HCT116 (cell line): ENCODE measurements at regions not wholly inside any gene's neighbourhood (a gene's known extent, or its start where the extent isn't known, plus 50 kb on each side); places are given as distances from the start of the nearest gene placed in this dataset.

ENCODE experiments used
- ATAC-seq: fragments of 200-7000 bp; cut with Tn5 transposase; 2 replicates; pipeline ENCODE4 v1.9.1; 2020; ENCODE audit warnings: mild to moderate bottlenecking, moderate library complexity
- BruUV-seq: library from RNA; stranded (reverse); fragments of 400-500 nt; replicated peaks from 2 replicates; lab custom pipeline; 2021; lab: Mats Ljungman, UMichigan
- CTCF ChIA-PET: fragments of 300-600 bp; sonication (Branson Sonifier 250); formaldehyde crosslinking; loops from one replicate; lab custom pipeline; 2021; ENCODE audit warnings: antibody characterized with exemption; lab: Charles Lee
- POLR2A ChIA-PET: fragments of 300-600, 350-600 bp; sonication (Branson Sonifier 250); formaldehyde crosslinking; loops from one replicate; lab custom pipeline; 2021; ENCODE audit warnings: antibody characterized with exemption; lab: Charles Lee
- RAD21 ChIA-PET, 2 experiments: fragments of 300-600 bp; sonication (Branson Sonifier 250); formaldehyde crosslinking; loops; one replicate each; lab custom pipeline; 2023; ENCODE audit warnings: low total read pairs in 2 of 2; ENCODE audit not compliant: uncharacterized antibody in 2 of 2, unreplicated experiment in 2 of 2, low non-redundant PET in 1 of 2; lab: Charles Lee
- DNase-seq: peaks from one replicate; pipeline ENCODE4 v3.0.0-alpha.2; 2010; ENCODE audit warnings: low read depth, low spot score
- H2AFZ ChIP-seq: fragments of 200-600 bp; shearing (Covaris generic), sonication (generic); 2 replicates; pipeline ENCODE4 v1.6.1; 2017; ENCODE audit warnings: low read depth, mixed run types, mixed read lengths, antibody characterized with exemption, low read length; ENCODE audit not compliant: poor library complexity, severe bottlenecking
- H3K27ac ChIP-seq: 2 replicates; pipeline ENCODE4 v1.5.1; 2012; ENCODE audit warnings: low read depth, low read length
- H3K27me3 ChIP-seq: fragments of 200-600 bp; sonication (generic); 2 replicates; pipeline ENCODE4 v1.6.1; 2016; ENCODE audit warnings: mixed run types, low read length, mixed read lengths; ENCODE audit not compliant: insufficient read depth
- H3K36me3 ChIP-seq, 2 experiments: fragments of 200-500 bp in 1 of 2; fragments of 200-600 bp in 1 of 2; sonication (Bioruptor generic) in 1 of 2; sonication (generic) in 1 of 2; 2 replicates each; pipeline versions ENCODE4 v1.5.1 to v1.6.1; 2014 to 2016; ENCODE audit warnings: low read length in 2 of 2, inconsistent platforms in 1 of 2, mixed read lengths in 1 of 2, mixed run types in 1 of 2; ENCODE audit not compliant: insufficient read depth in 2 of 2, control insufficient read depth in 1 of 2
- H3K4me1 ChIP-seq, 2 experiments: fragments of 200-600 bp in 1 of 2; sonication (generic) in 1 of 2; 2 replicates each; pipeline versions ENCODE4 v1.5.1 to v1.6.1; 2012 to 2017; ENCODE audit warnings: low read length in 2 of 2, inconsistent platforms in 1 of 2, mild to moderate bottlenecking in 1 of 2, mixed read lengths in 1 of 2, mixed run types in 1 of 2, moderate library complexity in 1 of 2; ENCODE audit not compliant: insufficient read depth in 2 of 2, control insufficient read depth in 1 of 2
- H3K4me2 ChIP-seq: fragments of 200-600 bp; sonication (generic); 2 replicates; pipeline ENCODE4 v1.6.1; 2017; ENCODE audit warnings: mixed run types, low read length, mixed read lengths
- H3K4me3 ChIP-seq, 2 experiments: fragments of 200-600 bp in 1 of 2; sonication (generic) in 1 of 2; replicated peaks in 1 of 2; 2 replicates each; pipeline ENCODE4 v1.5.1; 2011 to 2016; ENCODE audit warnings: low read length in 2 of 2, control low read depth in 1 of 2, low read depth in 1 of 2, mild to moderate bottlenecking in 1 of 2, mixed read lengths in 1 of 2, mixed run types in 1 of 2
- H3K79me2 ChIP-seq: fragments of 200-600 bp; sonication (generic); 2 replicates; pipeline ENCODE4 v1.6.1; 2017; ENCODE audit warnings: mild to moderate bottlenecking, mixed run types, low read length, moderate library complexity, mixed read lengths; ENCODE audit not compliant: insufficient read depth
- H3K9ac ChIP-seq: fragments of 200-600 bp; sonication (generic); 2 replicates; pipeline ENCODE4 v1.6.1; 2016; ENCODE audit warnings: low read length, mixed read lengths
- H3K9me2 ChIP-seq: fragments of 200-600 bp; sonication (generic), shearing (Covaris generic); 2 replicates; pipeline ENCODE4 v1.6.1; 2017; ENCODE audit warnings: mixed run types, mild to moderate bottlenecking, moderate library complexity; ENCODE audit not compliant: insufficient read depth
- H3K9me3 ChIP-seq, 2 experiments: fragments of 200-500 bp in 1 of 2; fragments of 200-600 bp in 1 of 2; sonication (Bioruptor generic) in 1 of 2; sonication (generic) in 1 of 2; 2 replicates each; pipeline ENCODE4 v1.6.1; 2014 to 2017; ENCODE audit warnings: low read length in 2 of 2, mixed read lengths in 2 of 2, inconsistent platforms in 1 of 2, low read depth in 1 of 2, mild to moderate bottlenecking in 1 of 2, mixed run types in 1 of 2, moderate library complexity in 1 of 2; ENCODE audit not compliant: control insufficient read depth in 1 of 2, insufficient read depth in 1 of 2
- H4K20me1 ChIP-seq: fragments of 200-600 bp; sonication (generic), shearing (Covaris generic); 2 replicates; pipeline ENCODE4 v1.6.1; 2017; ENCODE audit warnings: mixed run types, mild to moderate bottlenecking, moderate library complexity; ENCODE audit not compliant: insufficient read depth
- CEBPB ChIP-seq: IDR thresholded peaks from 2 replicates; pipeline ENCODE4 v1.6.1; 2012; ENCODE audit warnings: low read depth
- ELF1 ChIP-seq: IDR thresholded peaks from 2 replicates; pipeline ENCODE4 v1.6.1; 2012; ENCODE audit warnings: low read depth, borderline replicate concordance
- EZH2 ChIP-seq: fragments of 200-600 bp; sonication (generic); IDR thresholded peaks from 2 replicates; pipeline ENCODE4 v1.6.1; 2017; ENCODE audit warnings: antibody characterized with exemption, mixed run types
- FOSL1 ChIP-seq: IDR thresholded peaks from 2 replicates; pipeline ENCODE4 v1.6.1; 2012; ENCODE audit warnings: low read depth
- JUND ChIP-seq: IDR thresholded peaks from 2 replicates; pipeline ENCODE4 v1.6.1; 2012
- POLR2A ChIP-seq: IDR thresholded peaks from 2 replicates; pipeline ENCODE4 v1.7.0; 2011; ENCODE audit warnings: borderline replicate concordance; ENCODE audit not compliant: insufficient read depth, insufficient read length; ENCODE audit errors: extremely low read depth
- POLR2AphosphoS5 ChIP-seq: IDR thresholded peaks from 2 replicates; pipeline ENCODE4 v1.6.1; 2011; ENCODE audit warnings: mild to moderate bottlenecking, low read depth, low read length, moderate library complexity
- SIN3A ChIP-seq: IDR thresholded peaks from 2 replicates; pipeline ENCODE4 v1.6.1; 2012; ENCODE audit warnings: low read depth
- SP1 ChIP-seq: IDR thresholded peaks from 2 replicates; pipeline ENCODE4 v1.6.1; 2012; ENCODE audit warnings: low read depth
- SRF ChIP-seq: IDR thresholded peaks from 2 replicates; pipeline ENCODE4 v1.6.1; 2012; ENCODE audit warnings: low read depth
- YY1 ChIP-seq: IDR thresholded peaks from 2 replicates; pipeline ENCODE4 v1.6.1; 2011; ENCODE audit warnings: low read length, low read depth, moderate library complexity, mild to moderate bottlenecking; ENCODE audit not compliant: insufficient replicate concordance; ENCODE audit errors: extremely low read depth
- ZNF274 ChIP-seq: fragments of 200-500 bp; sonication (Bioruptor generic); IDR thresholded peaks from 2 replicates; pipeline ENCODE4 v1.6.1; 2014; ENCODE audit warnings: mild to moderate bottlenecking, low read depth, low read length, inconsistent platforms
- intact Hi-C: fragments of 100-400 bp; cut with micrococcal nuclease; formaldehyde crosslinking; loops from 2 replicates; pipeline ENCODE4 v1.10.0; 2022
- TF ChIP-seq, protein P1 (sequence below): IDR thresholded peaks from 2 replicates; pipeline ENCODE4 v1.6.1; 2012; ENCODE audit warnings: low read depth
- TF ChIP-seq, protein P2 (sequence below), 3 experiments: fragments of 200-600 bp in 1 of 3; sonication (generic) in 1 of 3; IDR thresholded peaks in 2 of 3; conservative IDR thresholded peaks in 1 of 3; 2 replicates each; pipeline ENCODE4 v1.5.1; 2012 to 2017; ENCODE audit warnings: low read depth in 2 of 3, low read length in 2 of 3, antibody characterized with exemption in 1 of 3, borderline replicate concordance in 1 of 3, control low read depth in 1 of 3, mild to moderate bottlenecking in 1 of 3, mixed read lengths in 1 of 3, mixed run types in 1 of 3, moderate library complexity in 1 of 3; ENCODE audit not compliant: insufficient read depth in 1 of 3
- TF ChIP-seq, protein P3 (sequence below): IDR thresholded peaks from 2 replicates; pipeline ENCODE4 v1.6.1; 2012
- TF ChIP-seq, protein P4 (sequence below): IDR thresholded peaks from 2 replicates; pipeline ENCODE4 v1.6.1; 2012

DNA sequence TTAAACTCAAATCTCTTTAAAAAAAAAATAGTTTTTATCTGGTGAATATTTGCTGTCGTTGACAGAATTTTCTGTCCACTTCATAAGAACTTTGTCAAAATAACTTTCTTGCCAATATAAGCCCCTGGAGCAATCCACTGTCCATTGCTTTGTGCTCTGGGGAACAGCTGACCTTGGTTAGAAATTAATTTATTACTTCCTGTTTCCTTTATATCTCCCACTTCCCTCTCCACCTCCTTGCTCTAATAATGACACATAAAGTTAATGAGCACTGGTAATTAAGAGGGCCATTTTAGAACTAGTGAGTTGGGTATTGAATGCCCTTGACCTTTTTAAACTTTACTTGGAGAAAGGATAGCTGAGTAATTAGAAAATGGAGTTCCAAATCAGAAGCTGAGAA is 151.3 kb upstream of the LEF1 start:
- no TSS peak for BruUV-seq
- CTCF ChIA-PET = no interaction called here
- no peak for ATAC-seq

DNA sequence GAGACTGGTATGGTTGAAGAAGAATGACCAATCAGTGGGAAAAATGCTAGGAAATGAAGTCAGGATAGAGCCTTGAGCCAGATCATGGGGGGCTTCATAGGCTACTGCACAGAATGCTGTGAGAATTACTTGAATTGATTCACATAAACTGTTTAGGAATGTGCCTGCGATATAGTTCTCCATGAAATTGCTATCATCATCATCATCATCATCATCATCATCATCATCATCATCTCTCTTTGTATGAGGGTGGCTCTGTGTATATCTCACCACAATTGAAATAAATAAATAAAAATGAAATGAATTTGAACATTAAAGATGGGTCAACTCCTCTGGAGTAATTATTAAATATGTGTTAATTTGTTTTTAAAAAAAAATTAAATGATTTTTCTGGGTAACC is 148.6 kb upstream of the LEF1 start:
- ATAC-seq (no peak), DNase-seq (no peak)
- Histone ChIP-seq H3K9me3 (no peaks in the 10 kb centered on the region), H4K20me1 (no peaks in the 10 kb centered on the region), H3K4me1 (no peaks in the 10 kb centered on the region), H3K27ac (no peak overlapping the region), H3K4me3 (no peak overlapping the region), H3K27me3 (no peaks in the 10 kb centered on the region), H3K9ac (no peak overlapping the region), H3K4me2 (no peak overlapping the region), H2AFZ (no peak overlapping the region), H3K36me3 (no peaks in the 10 kb centered on the region), H3K79me2 (no peaks in the 10 kb centered on the region), H3K9me2 (no peaks in the 10 kb centered on the region)
- intact Hi-C loops = no loop called here
- ChIA-PET CTCF (no interaction called here), RAD21 (no interaction called here), POLR2A (no interaction called here)
- no TSS peak for BruUV-seq
- TF ChIP-seq SRF = no peak
- TF ChIP-seq SP1 = no peak
- TF ChIP-seq JUND = no peak
- TF ChIP-seq, protein P1, sequence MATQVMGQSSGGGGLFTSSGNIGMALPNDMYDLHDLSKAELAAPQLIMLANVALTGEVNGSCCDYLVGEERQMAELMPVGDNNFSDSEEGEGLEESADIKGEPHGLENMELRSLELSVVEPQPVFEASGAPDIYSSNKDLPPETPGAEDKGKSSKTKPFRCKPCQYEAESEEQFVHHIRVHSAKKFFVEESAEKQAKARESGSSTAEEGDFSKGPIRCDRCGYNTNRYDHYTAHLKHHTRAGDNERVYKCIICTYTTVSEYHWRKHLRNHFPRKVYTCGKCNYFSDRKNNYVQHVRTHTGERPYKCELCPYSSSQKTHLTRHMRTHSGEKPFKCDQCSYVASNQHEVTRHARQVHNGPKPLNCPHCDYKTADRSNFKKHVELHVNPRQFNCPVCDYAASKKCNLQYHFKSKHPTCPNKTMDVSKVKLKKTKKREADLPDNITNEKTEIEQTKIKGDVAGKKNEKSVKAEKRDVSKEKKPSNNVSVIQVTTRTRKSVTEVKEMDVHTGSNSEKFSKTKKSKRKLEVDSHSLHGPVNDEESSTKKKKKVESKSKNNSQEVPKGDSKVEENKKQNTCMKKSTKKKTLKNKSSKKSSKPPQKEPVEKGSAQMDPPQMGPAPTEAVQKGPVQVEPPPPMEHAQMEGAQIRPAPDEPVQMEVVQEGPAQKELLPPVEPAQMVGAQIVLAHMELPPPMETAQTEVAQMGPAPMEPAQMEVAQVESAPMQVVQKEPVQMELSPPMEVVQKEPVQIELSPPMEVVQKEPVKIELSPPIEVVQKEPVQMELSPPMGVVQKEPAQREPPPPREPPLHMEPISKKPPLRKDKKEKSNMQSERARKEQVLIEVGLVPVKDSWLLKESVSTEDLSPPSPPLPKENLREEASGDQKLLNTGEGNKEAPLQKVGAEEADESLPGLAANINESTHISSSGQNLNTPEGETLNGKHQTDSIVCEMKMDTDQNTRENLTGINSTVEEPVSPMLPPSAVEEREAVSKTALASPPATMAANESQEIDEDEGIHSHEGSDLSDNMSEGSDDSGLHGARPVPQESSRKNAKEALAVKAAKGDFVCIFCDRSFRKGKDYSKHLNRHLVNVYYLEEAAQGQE = no peak
- TF ChIP-seq, protein P2, sequence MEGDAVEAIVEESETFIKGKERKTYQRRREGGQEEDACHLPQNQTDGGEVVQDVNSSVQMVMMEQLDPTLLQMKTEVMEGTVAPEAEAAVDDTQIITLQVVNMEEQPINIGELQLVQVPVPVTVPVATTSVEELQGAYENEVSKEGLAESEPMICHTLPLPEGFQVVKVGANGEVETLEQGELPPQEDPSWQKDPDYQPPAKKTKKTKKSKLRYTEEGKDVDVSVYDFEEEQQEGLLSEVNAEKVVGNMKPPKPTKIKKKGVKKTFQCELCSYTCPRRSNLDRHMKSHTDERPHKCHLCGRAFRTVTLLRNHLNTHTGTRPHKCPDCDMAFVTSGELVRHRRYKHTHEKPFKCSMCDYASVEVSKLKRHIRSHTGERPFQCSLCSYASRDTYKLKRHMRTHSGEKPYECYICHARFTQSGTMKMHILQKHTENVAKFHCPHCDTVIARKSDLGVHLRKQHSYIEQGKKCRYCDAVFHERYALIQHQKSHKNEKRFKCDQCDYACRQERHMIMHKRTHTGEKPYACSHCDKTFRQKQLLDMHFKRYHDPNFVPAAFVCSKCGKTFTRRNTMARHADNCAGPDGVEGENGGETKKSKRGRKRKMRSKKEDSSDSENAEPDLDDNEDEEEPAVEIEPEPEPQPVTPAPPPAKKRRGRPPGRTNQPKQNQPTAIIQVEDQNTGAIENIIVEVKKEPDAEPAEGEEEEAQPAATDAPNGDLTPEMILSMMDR (IDR thresholded peaks at IDR 0.05 in 2 of 3, conservative IDR thresholded peaks at IDR 0.05 in 1 of 3; ENCODE audit: borderline replicate concordance in 1 of 3, insufficient read depth in 1 of 3, low read depth in 2 of 3, low read length in 2 of 3) = no peak
- no peak for TF ChIP-seq YY1
- TF ChIP-seq, protein P3, sequence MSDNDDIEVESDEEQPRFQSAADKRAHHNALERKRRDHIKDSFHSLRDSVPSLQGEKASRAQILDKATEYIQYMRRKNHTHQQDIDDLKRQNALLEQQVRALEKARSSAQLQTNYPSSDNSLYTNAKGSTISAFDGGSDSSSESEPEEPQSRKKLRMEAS = no peak
- TF ChIP-seq CEBPB = no peak
- TF ChIP-seq, protein P4, sequence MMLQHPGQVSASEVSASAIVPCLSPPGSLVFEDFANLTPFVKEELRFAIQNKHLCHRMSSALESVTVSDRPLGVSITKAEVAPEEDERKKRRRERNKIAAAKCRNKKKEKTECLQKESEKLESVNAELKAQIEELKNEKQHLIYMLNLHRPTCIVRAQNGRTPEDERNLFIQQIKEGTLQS = no peak
- no peak for TF ChIP-seq ZNF274
- TF ChIP-seq FOSL1 = no peak
- TF ChIP-seq SIN3A = no peak

More for the DNA sequence above, 151.3 kb upstream of the LEF1 start:
- POLR2A ChIA-PET = no interaction called here
- RAD21 ChIA-PET = no interaction called here
- Histone ChIP-seq H3K4me1 (no peaks in the 10 kb centered on the region), H3K9me3 (no peaks in the 10 kb centered on the region), H3K27me3 (no peaks in the 10 kb centered on the region), H3K36me3 (no peaks in the 10 kb centered on the region), H4K20me1 (no peaks in the 10 kb centered on the region), H3K4me3 (no peak overlapping the region), H3K27ac (no peak overlapping the region), H3K79me2 (no peaks in the 10 kb centered on the region), H2AFZ (peak overlapping the region; percentile 51), H3K9me2 (no peaks in the 10 kb centered on the region), H3K9ac (no peak overlapping the region), H3K4me2 (no peak overlapping the region)
- intact Hi-C loops = no loop called here
- no peak for DNase-seq
- TF ChIP-seq ZNF274 = no peak
- no peak for TF ChIP-seq SP1
- TF ChIP-seq, protein P4 = no peak
- TF ChIP-seq POLR2A = no peak
- TF ChIP-seq SRF = no peak
- TF ChIP-seq EZH2 = no peak
- no peak for TF ChIP-seq POLR2AphosphoS5
- TF ChIP-seq ELF1 = no peak
